ENCODE measurements at regions not wholly inside any gene's neighbourhood (a gene's known extent, or its start where the extent isn't known, plus 50 kb on each side); places are given as distances from the start of the nearest gene placed in this dataset.

DNA sequence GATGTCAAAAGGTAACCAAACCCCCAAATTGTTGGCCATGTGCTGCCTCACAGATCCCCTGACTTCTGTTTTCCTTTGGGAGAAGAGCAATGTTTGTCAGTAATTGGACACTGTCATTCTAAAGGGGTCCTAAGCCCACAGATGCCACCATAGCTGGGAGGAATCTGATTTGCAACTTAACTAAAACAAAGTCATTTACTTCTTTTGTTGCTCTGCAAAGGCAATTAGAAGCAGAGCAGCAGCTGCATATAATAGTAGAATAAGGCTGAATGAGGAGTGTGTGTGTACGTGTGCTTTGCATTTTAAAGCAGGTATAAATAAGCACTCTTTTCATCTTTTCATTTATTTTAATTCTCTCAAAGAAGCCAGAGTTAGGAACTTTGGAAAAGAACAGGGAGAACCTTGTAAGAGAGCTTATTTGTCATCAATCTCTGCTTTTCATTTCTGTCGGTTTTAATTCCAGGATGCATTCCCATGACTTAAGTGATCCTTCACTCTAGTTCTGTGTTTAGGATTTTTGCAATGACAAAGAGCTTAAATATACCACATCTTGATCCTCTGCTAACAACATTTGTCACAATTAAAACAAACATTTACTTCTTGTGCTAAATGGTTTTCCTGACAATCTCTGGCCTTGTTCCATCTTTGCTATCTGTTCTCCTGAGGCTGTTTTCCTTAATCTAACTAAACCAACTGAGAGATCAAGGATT, 530.2 kb upstream of the CBLB start:
- H3K36me3 ChIP-seq, result no peaks in the 10 kb centered on the region
- intact Hi-C loops (cut with DNase I; ENCODE audit: low total_unique reads), result no loop called here
- 51 to 80% methylated on average over 2 of the region's 2 CpGs for WGBS, 2 donors (ENCODE audit: low coverage in 1 of 2)
- DNase-seq, result no peak
- no peaks in the 10 kb centered on the region for H3K9me3 ChIP-seq
- H3K4me1 ChIP-seq, result no peaks in the 10 kb centered on the region
- TF ChIP-seq, protein P1, sequence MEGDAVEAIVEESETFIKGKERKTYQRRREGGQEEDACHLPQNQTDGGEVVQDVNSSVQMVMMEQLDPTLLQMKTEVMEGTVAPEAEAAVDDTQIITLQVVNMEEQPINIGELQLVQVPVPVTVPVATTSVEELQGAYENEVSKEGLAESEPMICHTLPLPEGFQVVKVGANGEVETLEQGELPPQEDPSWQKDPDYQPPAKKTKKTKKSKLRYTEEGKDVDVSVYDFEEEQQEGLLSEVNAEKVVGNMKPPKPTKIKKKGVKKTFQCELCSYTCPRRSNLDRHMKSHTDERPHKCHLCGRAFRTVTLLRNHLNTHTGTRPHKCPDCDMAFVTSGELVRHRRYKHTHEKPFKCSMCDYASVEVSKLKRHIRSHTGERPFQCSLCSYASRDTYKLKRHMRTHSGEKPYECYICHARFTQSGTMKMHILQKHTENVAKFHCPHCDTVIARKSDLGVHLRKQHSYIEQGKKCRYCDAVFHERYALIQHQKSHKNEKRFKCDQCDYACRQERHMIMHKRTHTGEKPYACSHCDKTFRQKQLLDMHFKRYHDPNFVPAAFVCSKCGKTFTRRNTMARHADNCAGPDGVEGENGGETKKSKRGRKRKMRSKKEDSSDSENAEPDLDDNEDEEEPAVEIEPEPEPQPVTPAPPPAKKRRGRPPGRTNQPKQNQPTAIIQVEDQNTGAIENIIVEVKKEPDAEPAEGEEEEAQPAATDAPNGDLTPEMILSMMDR (IDR thresholded peaks at IDR 0.05), result no peak
- TF ChIP-seq POLR2AphosphoS5 (IDR thresholded peaks at IDR 0.05), result no peak
- TF ChIP-seq EP300 (IDR thresholded peaks at IDR 0.05; ENCODE audit: low read depth), result no peak
- TF ChIP-seq POLR2A (IDR thresholded peaks at IDR 0.05), result no peak
- no peak overlapping the region for H3K4me3 ChIP-seq
- no peak overlapping the region for H3K27ac ChIP-seq
- H3K27me3 ChIP-seq, result no peaks in the 10 kb centered on the region
- in situ Hi-C loops (cut with MboI; ENCODE audit: low pct_ligation_motif_present in 1 of 4, low pct_unique_long_range_greater_than_20kb in 1 of 4, low sequenced_read_pairs in 3 of 4), result no loop called here

DNA sequence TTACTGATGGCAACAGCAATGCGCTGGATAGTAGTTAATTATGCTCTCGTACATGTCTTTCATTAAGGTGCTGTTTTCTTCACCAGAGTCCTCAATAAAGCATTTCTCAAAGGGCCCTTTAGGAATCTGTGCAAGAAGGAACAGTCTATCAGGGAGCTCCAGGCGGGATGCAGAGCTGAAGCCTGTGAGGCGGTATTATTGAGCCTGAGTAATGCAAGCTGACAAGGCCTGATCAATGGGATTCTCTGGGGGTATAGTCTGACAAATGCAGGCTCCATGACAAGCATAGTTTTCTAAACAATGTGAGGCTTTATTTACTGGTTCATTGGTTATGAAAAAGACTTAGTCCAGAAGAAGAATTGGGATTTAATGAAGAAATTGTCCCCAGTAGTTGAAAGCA, 530.9 kb upstream of the CBLB start:
- no peaks in the 10 kb centered on the region for H3K36me3 ChIP-seq
- no peak overlapping the region for H3K27ac ChIP-seq
- intact Hi-C loops (cut with DNase I; ENCODE audit: low total_unique reads) (no loop called here), in situ Hi-C loops (cut with MboI; ENCODE audit: low pct_ligation_motif_present in 1 of 4, low pct_unique_long_range_greater_than_20kb in 1 of 4, low sequenced_read_pairs in 3 of 4) (no loop called here)
- no peak overlapping the region for H3K4me3 ChIP-seq
- 85 to 91% methylated on average over 4 of the region's 4 CpGs for WGBS, 2 donors (ENCODE audit: low coverage in 1 of 2)
- no peaks in the 10 kb centered on the region for H3K4me1 ChIP-seq
- DNase-seq, result no peak
- H3K9me3 ChIP-seq, result no peaks in the 10 kb centered on the region
- no peak for TF ChIP-seq POLR2A (IDR thresholded peaks at IDR 0.05)
- TF ChIP-seq EP300 (IDR thresholded peaks at IDR 0.05; ENCODE audit: low read depth), result no peak
- TF ChIP-seq, protein P1 (IDR thresholded peaks at IDR 0.05), result no peak
- no peak for TF ChIP-seq POLR2AphosphoS5 (IDR thresholded peaks at IDR 0.05)
- H3K27me3 ChIP-seq, result no peaks in the 10 kb centered on the region

DNA sequence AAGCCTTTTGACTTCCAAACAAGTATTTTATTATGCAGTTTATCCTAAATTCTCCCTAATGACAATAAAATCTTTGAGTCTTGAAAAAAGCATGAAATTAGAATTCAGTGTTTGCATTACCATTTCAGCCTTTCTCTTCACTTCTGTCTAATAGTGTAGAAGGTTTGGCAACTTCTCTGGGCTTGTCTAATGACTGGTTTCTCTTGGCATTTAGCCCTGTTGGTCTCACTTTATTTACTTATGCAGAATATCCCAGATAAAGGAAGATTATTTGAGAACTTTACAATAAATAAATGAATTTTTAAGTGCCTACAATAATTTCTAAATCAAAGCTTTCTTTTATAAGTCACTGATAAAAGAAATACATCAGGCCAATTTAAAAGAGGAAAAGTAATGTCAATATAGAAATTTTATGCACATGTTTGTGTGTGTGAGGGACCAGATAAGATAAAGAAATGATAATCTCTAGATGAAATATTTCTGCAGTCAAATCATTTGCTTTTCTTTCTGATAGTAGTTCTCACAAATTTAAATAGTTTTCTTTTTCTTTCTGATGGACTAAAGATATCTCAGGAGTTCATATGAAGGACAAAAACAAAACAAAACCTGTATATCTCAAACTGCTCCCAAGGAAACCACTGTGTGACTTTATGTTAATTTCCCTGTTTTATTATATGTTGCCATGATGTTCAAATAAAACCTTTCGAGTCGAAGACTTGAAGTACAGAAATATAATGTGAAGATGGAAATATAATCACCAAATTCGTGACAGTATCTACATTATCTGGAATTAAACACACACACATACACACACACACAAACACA, 533.1 kb upstream of the CBLB start:
- H3K27ac ChIP-seq, result no peak overlapping the region
- no peak for DNase-seq
- no peaks in the 10 kb centered on the region for H3K27me3 ChIP-seq
- no peaks in the 10 kb centered on the region for H3K36me3 ChIP-seq
- in situ Hi-C loops (cut with MboI; ENCODE audit: low pct_ligation_motif_present in 1 of 4, low pct_unique_long_range_greater_than_20kb in 1 of 4, low sequenced_read_pairs in 3 of 4) (no loop called here), intact Hi-C loops (cut with DNase I; ENCODE audit: low total_unique reads) (no loop called here)
- no peaks in the 10 kb centered on the region for H3K4me1 ChIP-seq
- no peaks in the 10 kb centered on the region for H3K9me3 ChIP-seq
- H3K4me3 ChIP-seq, result no peak overlapping the region
- no peak for TF ChIP-seq POLR2A (IDR thresholded peaks at IDR 0.05)
- TF ChIP-seq, protein P1 (IDR thresholded peaks at IDR 0.05), result no peak
- TF ChIP-seq EP300 (IDR thresholded peaks at IDR 0.05; ENCODE audit: low read depth), result no peak
- no peak for TF ChIP-seq POLR2AphosphoS5 (IDR thresholded peaks at IDR 0.05)
- WGBS, 2 donors (ENCODE audit: low coverage in 1 of 2), result 85 to 93% methylated on average over 3 of the region's 3 CpGs

GRCh38 chr3:106403371-106404145, 534.7 kb upstream of the CBLB start:
- H3K27me3 ChIP-seq, result no peaks in the 10 kb centered on the region
- H3K4me3 ChIP-seq, result no peak overlapping the region
- H3K4me1 ChIP-seq, result no peaks in the 10 kb centered on the region
- no peak for DNase-seq
- intact Hi-C loops (cut with DNase I; ENCODE audit: low total_unique reads), result no loop called here
- H3K9me3 ChIP-seq, result no peaks in the 10 kb centered on the region
- no peak overlapping the region for H3K27ac ChIP-seq
- WGBS, 2 donors (ENCODE audit: low coverage in 1 of 2), result 88 to 98% methylated on average over 7 of the region's 7 CpGs
- in situ Hi-C loops (cut with MboI; ENCODE audit: low pct_ligation_motif_present in 1 of 4, low pct_unique_long_range_greater_than_20kb in 1 of 4, low sequenced_read_pairs in 3 of 4), result no loop called here
- H3K36me3 ChIP-seq, result no peaks in the 10 kb centered on the region
- TF ChIP-seq, protein P1 (IDR thresholded peaks at IDR 0.05), result no peak
- TF ChIP-seq EP300 (IDR thresholded peaks at IDR 0.05; ENCODE audit: low read depth) (no peak), POLR2A (IDR thresholded peaks at IDR 0.05) (no peak), POLR2AphosphoS5 (IDR thresholded peaks at IDR 0.05) (no peak)

All from transverse colon (tissue), 4 donors.